K562 (cell line): ENCODE measurements at regions not wholly inside any gene's neighbourhood (a gene's known extent, or its start where the extent isn't known, plus 50 kb on each side); places are given as distances from the start of the nearest gene placed in this dataset.

Source experiments
- ARID1B ChIP-seq: fragments of 450-650 bp; IDR thresholded peaks from 2 replicates; pipeline ENCODE4 v1.6.1; 2016; ENCODE audit warnings: antibody characterized with exemption, mild to moderate bottlenecking, inconsistent platforms
- BRF1 ChIP-seq: IDR thresholded peaks from 3 replicates; pipeline ENCODE4 v1.6.1; 2011; ENCODE audit warnings: borderline replicate concordance, mild to moderate bottlenecking; ENCODE audit not compliant: insufficient read length; ENCODE audit errors: extremely low read depth
- C11orf30 ChIP-seq: fragments of 450-650 bp; IDR thresholded peaks from 2 replicates; pipeline ENCODE4 v1.6.1; 2016; ENCODE audit warnings: low read depth, mild to moderate bottlenecking
- COPS2 ChIP-seq: fragments of 450-650 bp; conservative IDR thresholded peaks from 2 replicates; pipeline ENCODE4 v1.6.1; 2016; ENCODE audit warnings: mild to moderate bottlenecking, moderate library complexity
- DMBX1 ChIP-seq: fragments of 250-450 bp; sonication (Bioruptor Pico); IDR thresholded peaks from 2 replicates; pipeline ENCODE4 v1.8.0; 2022; ENCODE audit warnings: inconsistent platforms, mild to moderate bottlenecking, moderate library complexity, borderline replicate concordance
- E2F5 ChIP-seq: sonication (generic); formaldehyde crosslinking; IDR thresholded peaks from 2 replicates; pipeline ENCODE4 v1.8.0; 2022; ENCODE audit warnings: mild to moderate bottlenecking, missing genetic modification reagents
- GTF2A2 ChIP-seq: IDR thresholded peaks from 2 replicates; pipeline ENCODE4 v1.6.1; 2016; ENCODE audit warnings: mild to moderate bottlenecking, missing genetic modification characterization, missing compliant biosample characterization
- MAFF ChIP-seq: IDR thresholded peaks from 2 replicates; pipeline ENCODE4 v1.6.1; 2012; ENCODE audit warnings: low read length, improper control_type of control experiment
- NFE2 ChIP-seq: IDR thresholded peaks from 2 replicates; pipeline ENCODE4 v1.6.1; 2014; ENCODE audit warnings: antibody characterized with exemption, low read depth
- NFE2L1 ChIP-seq: fragments of 450-650 bp; IDR thresholded peaks from 2 replicates; pipeline ENCODE4 v1.6.1; 2016; ENCODE audit warnings: missing genetic modification characterization, low read depth, mild to moderate bottlenecking, missing compliant biosample characterization, moderate library complexity, borderline replicate concordance
- NR4A1 ChIP-seq, 2 experiments: fragments of 250-450 bp in 1 of 2; fragments of 450-650 bp in 1 of 2; sonication (Bioruptor Pico) in 1 of 2; IDR thresholded peaks; 2 replicates each; pipeline versions ENCODE4 v1.4.0 to v1.6.1; 2016 to 2020; ENCODE audit warnings: mild to moderate bottlenecking in 2 of 2, missing compliant biosample characterization in 1 of 2, missing genetic modification characterization in 1 of 2, moderate library complexity in 1 of 2
- SMARCE1 ChIP-seq: fragments of 450-650 bp; IDR thresholded peaks from 2 replicates; pipeline ENCODE4 v1.7.1; 2016; ENCODE audit warnings: mild to moderate bottlenecking
- SRSF1 ChIP-seq: fragments of 200-400 bp; formaldehyde crosslinking; IDR thresholded peaks from 2 replicates; pipeline ENCODE4 v1.6.1; 2017; ENCODE audit warnings: mild to moderate bottlenecking, low read depth, low read length, moderate library complexity
- STAT6 ChIP-seq: sonication (generic); formaldehyde crosslinking; IDR thresholded peaks from 2 replicates; pipeline ENCODE4 v1.8.1; 2023; ENCODE audit warnings: mild to moderate bottlenecking, missing genetic modification reagents
- SUPT5H ChIP-seq: fragments of 450-650 bp; IDR thresholded peaks from 2 replicates; pipeline ENCODE4 v1.6.1; 2016
- ZBTB33 ChIP-seq: sonication (generic); formaldehyde crosslinking; IDR thresholded peaks from 2 replicates; pipeline ENCODE4 v1.8.1; 2023; ENCODE audit warnings: mild to moderate bottlenecking, missing genetic modification reagents
- ZNF3 ChIP-seq: fragments of 250-450 bp; sonication (Bioruptor Pico); IDR thresholded peaks from 2 replicates; pipeline ENCODE4 v1.5.0; 2021; ENCODE audit warnings: mild to moderate bottlenecking, moderate library complexity
- ZNF316 ChIP-seq: fragments of 450-650 bp; IDR thresholded peaks from 2 replicates; pipeline ENCODE4 v1.6.1; 2016
- ZNF57 ChIP-seq: fragments of 450-650 bp; formaldehyde crosslinking; IDR thresholded peaks from 2 replicates; pipeline ENCODE4 v1.4.0; 2020; ENCODE audit warnings: mild to moderate bottlenecking, moderate library complexity
- ZNF644 ChIP-seq: fragments of 200-800 bp; sonication (Bioruptor generic); IDR thresholded peaks from 2 replicates; pipeline ENCODE4 v1.6.1; 2016; ENCODE audit warnings: low read depth, missing genetic modification characterization, missing compliant biosample characterization

GRCh38 chr1:219708919-219709543, 96.1 kb upstream of the ZC3H11B start (continued):
- TF ChIP-seq C11orf30 (peak; percentile 92), GTF2A2 (tag) (no peak), ZBTB33 (CRISPR knock-in tag) (no peak), SUPT5H (no peak), BRF1 (no peak), SRSF1 (no peak), COPS2 (no peak), STAT6 (CRISPR knock-in tag) (no peak), ZNF316 (peak; percentile 96), ZNF3 (CRISPR knock-in tag) (no peak), ARID1B (peak; percentile 31; the same call in 1 of the 2 replicates), SMARCE1 (0 out of 2 replicates have a peak, but pooled peaks have one; percentile 26), NFE2L1 (tag) (peak; percentile 61; the same call in 1 of the 2 replicates), NR4A1 (CRISPR knock-in tag; IDR thresholded peaks at IDR 0.05) (no peak), NR4A1 (tag; IDR thresholded peaks at IDR 0.05) (0 out of 2 replicates have a peak, but pooled peaks have one; percentile 34), MAFF (peak; percentile 88), E2F5 (CRISPR knock-in tag) (no peak), ZNF644 (peak; percentile 36; the same call in 1 of the 2 replicates), ZNF57 (no peak), DMBX1 (CRISPR knock-in tag) (0 out of 2 replicates have a peak, but pooled peaks have one; percentile 26), NFE2 (peak; percentile 86)
